Esophagus muscularis mucosa (tissue), 4 donors: ENCODE measurements at regions not wholly inside any gene's neighbourhood (a gene's known extent, or its start where the extent isn't known, plus 50 kb on each side); places are given as distances from the start of the nearest gene placed in this dataset.

Experiments used
- DNase-seq: peaks from one replicate; pipeline ENCODE4 v3.0.0-alpha.2; 2017; ENCODE audit errors: extremely low spot score
- H3K27ac ChIP-seq, 4 donors: fragments of 200-600 bp; sonication (generic); replicated peaks in 1 of 4; 1 replicate in 3 of 4; 2 replicates in 1 of 4; pipeline ENCODE4 v1.5.1; 2016 to 2019; ENCODE audit warnings: mild to moderate bottlenecking in 1 of 4
- H3K27me3 ChIP-seq, 4 donors: fragments of 200-600 bp; sonication (generic); one replicate each; pipeline versions ENCODE4 v1.5.1 to v1.6.0; 2016 to 2019
- H3K36me3 ChIP-seq, 4 donors: fragments of 200-600 bp; sonication (generic); one replicate each; pipeline ENCODE4 v1.5.1; 2016 to 2019
- H3K4me1 ChIP-seq, 4 donors: fragments of 200-600 bp; sonication (generic); one replicate each; pipeline ENCODE4 v1.5.1; 2016 to 2019
- H3K4me3 ChIP-seq, 4 donors: fragments of 200-600 bp; sonication (generic); 1 replicate in 2 of 4; 2 replicates in 2 of 4; pipeline ENCODE4 v1.5.1; 2016 to 2019; ENCODE audit warnings: mild to moderate bottlenecking in 4 of 4, moderate library complexity in 1 of 4
- H3K9me3 ChIP-seq, 4 donors: fragments of 200-600 bp; sonication (generic); 1 replicate in 3 of 4; 2 replicates in 1 of 4; pipeline ENCODE4 v1.5.1; 2016 to 2019
- CTCF ChIP-seq, 3 experiments: fragments of 200-600 bp in 2 of 3; fragments of 450-650 bp in 1 of 3; sonication (generic) in 2 of 3; IDR thresholded peaks; one replicate each; pipeline ENCODE4 v1.5.1; 2017 to 2019; ENCODE audit warnings: antibody characterized with exemption in 3 of 3, mild to moderate bottlenecking in 2 of 3, moderate library complexity in 1 of 3
- EP300 ChIP-seq: sonication (generic); formaldehyde crosslinking; IDR thresholded peaks from one replicate; pipeline ENCODE4 v1.6.1; 2017; ENCODE audit warnings: antibody characterized with exemption
- POLR2A ChIP-seq: fragments of 450-650 bp; IDR thresholded peaks from one replicate; pipeline ENCODE4 v1.6.1; 2017; ENCODE audit warnings: antibody characterized with exemption, moderate library complexity, mild to moderate bottlenecking, low read depth
- POLR2AphosphoS5 ChIP-seq, 2 donors: sonication (generic); formaldehyde crosslinking; IDR thresholded peaks; one replicate each; pipeline ENCODE4 v1.6.1; 2017; ENCODE audit warnings: antibody characterized with exemption in 2 of 2
- WGBS: methylation state at CpG from one replicate; pipeline ENCODE4 v1.1.5; 2018; 5-methylcytosine and 5-hydroxymethylcytosine counted together
- intact Hi-C: fragments of 100-400 bp; cut with DNase I; formaldehyde crosslinking; loops from one replicate; pipeline ENCODE4 v1.15.1; 2023

GRCh38 chr7:15751191-15751701 lies 64.8 kb upstream of the MEOX2 start:
- no peaks in the 10 kb centered on the region for H3K9me3 ChIP-seq
- H3K27me3 ChIP-seq, result no peaks in the 10 kb centered on the region
- no peak for TF ChIP-seq POLR2A
- no peak for TF ChIP-seq POLR2AphosphoS5 (IDR thresholded peaks at IDR 0.05)
- no peak for TF ChIP-seq EP300
- no peak for TF ChIP-seq CTCF (IDR thresholded peaks at IDR 0.05)
- intact Hi-C loops, result loop anchor here (10.0 kb wide), 1 partner anchor 94 kb away; no protein-coding TSS in a partner anchor
- WGBS, result 59% methylated on average over 4 of the region's 4 CpGs
- no peak for DNase-seq
- peak overlapping the region; percentile 27 to 40 (median 34) for H3K27ac ChIP-seq
- no peaks in the 10 kb centered on the region for H3K36me3 ChIP-seq
- H3K4me3 ChIP-seq, result no peak overlapping the region
- H3K4me1 ChIP-seq, result peaks cover 22 to 82% (median 61%) of the 10 kb centered on the region in 4 donors

- intact Hi-C loops, result loop anchor here (10.0 kb wide), 1 partner anchor 94 kb away; no protein-coding TSS in a partner anchor
- TF ChIP-seq CTCF (IDR thresholded peaks at IDR 0.05) (no peak), POLR2A (no peak), EP300 (no peak), POLR2AphosphoS5 (IDR thresholded peaks at IDR 0.05) (no peak)
- Histone ChIP-seq H3K36me3 (no peaks in the 10 kb centered on the region), H3K27ac (no peak overlapping the region), H3K9me3 (no peaks in the 10 kb centered on the region), H3K4me3 (no peak overlapping the region), H3K4me1 (peaks cover 22 to 82% (median 60%) of the 10 kb centered on the region in 4 donors), H3K27me3 (no peaks in the 10 kb centered on the region)
- no peak for DNase-seq
- WGBS, result 86% methylated on average over 3 of the region's 3 CpGs
Observed at GRCh38 chr7:15750727-15751126, 64.2 kb upstream of the MEOX2 start.

GRCh38 chr7:15749631-15750030 lies 63.1 kb upstream of the MEOX2 start:
- TF ChIP-seq POLR2A, result no peak
- no peak for TF ChIP-seq EP300
- no peak for TF ChIP-seq POLR2AphosphoS5 (IDR thresholded peaks at IDR 0.05)
- TF ChIP-seq CTCF (IDR thresholded peaks at IDR 0.05), result no peak
- H3K27me3 ChIP-seq, result no peaks in the 10 kb centered on the region
- H3K36me3 ChIP-seq, result no peaks in the 10 kb centered on the region
- DNase-seq, result no peak
- WGBS, result 52% methylated on average over 3 of the region's 3 CpGs
- intact Hi-C loops, result loop anchor here (10.0 kb wide), 2 partner anchors 95 to 275 kb away; no protein-coding TSS in a partner anchor
- no peaks in the 10 kb centered on the region for H3K9me3 ChIP-seq
- H3K4me1 ChIP-seq, result peaks cover 22 to 71% (median 54%) of the 10 kb centered on the region in 4 donors
- no peak overlapping the region for H3K4me3 ChIP-seq
- H3K27ac ChIP-seq, result no peak overlapping the region

- intact Hi-C loops, result loop anchor here (10.0 kb wide), 1 partner anchor 277 kb away; no protein-coding TSS in a partner anchor
- no peak for TF ChIP-seq POLR2A
- TF ChIP-seq POLR2AphosphoS5 (IDR thresholded peaks at IDR 0.05), result no peak
- no peak for TF ChIP-seq CTCF (IDR thresholded peaks at IDR 0.05)
- TF ChIP-seq EP300, result no peak
- WGBS, result 51% methylated on average over 4 of the region's 4 CpGs
Observed at GRCh38 chr7:15747712-15748111, 61.2 kb upstream of the MEOX2 start.

More at GRCh38 chr7:15747712-15748111, 61.2 kb upstream of the MEOX2 start:
- no peaks in the 10 kb centered on the region for H3K9me3 ChIP-seq
- no peak overlapping the region for H3K4me3 ChIP-seq
- no peaks in the 10 kb centered on the region for H3K36me3 ChIP-seq
- peak overlapping the region; percentile 25 to 64 (median 56) for H3K27ac ChIP-seq
- DNase-seq, result no peak
- H3K4me1 ChIP-seq, result peaks cover 22 to 51% (median 44%) of the 10 kb centered on the region in 4 donors
- no peaks in the 10 kb centered on the region for H3K27me3 ChIP-seq
